Stomach (tissue), 4 donors: ENCODE measurements at regions not wholly inside any gene's neighbourhood (a gene's known extent, or its start where the extent isn't known, plus 50 kb on each side); places are given as distances from the start of the nearest gene placed in this dataset.

Source experiments
- EP300 ChIP-seq: sonication (generic); formaldehyde crosslinking; IDR thresholded peaks from one replicate; pipeline ENCODE4 v1.6.1; 2017; ENCODE audit warnings: antibody characterized with exemption
- POLR2A ChIP-seq, 4 donors: fragments of 450-650 bp; IDR thresholded peaks; one replicate each; pipeline ENCODE4 v1.6.1; 2016; ENCODE audit warnings: antibody characterized with exemption in 4 of 4, control low read depth in 2 of 4, mild to moderate bottlenecking in 1 of 4, moderate library complexity in 1 of 4
- TF ChIP-seq, protein P1 (sequence below), 7 experiments: fragments of 450-650 bp in 4 of 7; fragments of 200-600 bp in 3 of 7; sonication (generic) in 3 of 7; IDR thresholded peaks; one replicate each; pipeline ENCODE4 v1.5.1; 2016 to 2019; ENCODE audit warnings: antibody characterized with exemption in 7 of 7, control low read depth in 2 of 7, mild to moderate bottlenecking in 1 of 7

DNA sequence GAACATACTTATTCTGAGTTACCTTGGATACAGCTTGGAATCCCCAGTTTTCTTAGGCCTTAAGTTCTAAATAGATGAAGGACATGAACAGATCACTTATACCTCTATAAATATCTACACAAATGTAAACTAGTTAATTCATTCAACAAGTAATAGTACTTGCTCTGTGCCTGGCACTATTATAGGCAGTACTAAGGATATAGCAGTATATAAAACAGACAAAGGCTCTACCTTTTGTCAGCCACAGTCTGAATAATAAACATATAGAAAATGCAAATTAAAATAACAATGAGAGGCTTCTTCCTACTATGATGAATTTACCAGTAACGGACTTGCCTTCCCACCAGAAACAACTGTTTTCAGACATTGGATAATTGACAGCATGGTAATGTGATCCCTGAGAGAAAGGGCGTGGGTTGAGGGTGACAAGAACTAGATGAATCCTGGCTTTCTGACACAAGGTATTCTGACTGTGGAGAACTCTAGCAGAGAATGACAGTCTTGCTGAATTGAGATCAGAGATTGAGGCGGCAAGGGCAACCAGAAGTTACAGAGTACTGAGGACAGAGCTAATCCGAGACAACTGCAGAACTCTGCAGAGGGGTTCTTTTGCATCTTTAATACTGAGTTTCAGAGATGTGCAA, 170.5 kb downstream of the TANC2 start:
- TF ChIP-seq, protein P1, sequence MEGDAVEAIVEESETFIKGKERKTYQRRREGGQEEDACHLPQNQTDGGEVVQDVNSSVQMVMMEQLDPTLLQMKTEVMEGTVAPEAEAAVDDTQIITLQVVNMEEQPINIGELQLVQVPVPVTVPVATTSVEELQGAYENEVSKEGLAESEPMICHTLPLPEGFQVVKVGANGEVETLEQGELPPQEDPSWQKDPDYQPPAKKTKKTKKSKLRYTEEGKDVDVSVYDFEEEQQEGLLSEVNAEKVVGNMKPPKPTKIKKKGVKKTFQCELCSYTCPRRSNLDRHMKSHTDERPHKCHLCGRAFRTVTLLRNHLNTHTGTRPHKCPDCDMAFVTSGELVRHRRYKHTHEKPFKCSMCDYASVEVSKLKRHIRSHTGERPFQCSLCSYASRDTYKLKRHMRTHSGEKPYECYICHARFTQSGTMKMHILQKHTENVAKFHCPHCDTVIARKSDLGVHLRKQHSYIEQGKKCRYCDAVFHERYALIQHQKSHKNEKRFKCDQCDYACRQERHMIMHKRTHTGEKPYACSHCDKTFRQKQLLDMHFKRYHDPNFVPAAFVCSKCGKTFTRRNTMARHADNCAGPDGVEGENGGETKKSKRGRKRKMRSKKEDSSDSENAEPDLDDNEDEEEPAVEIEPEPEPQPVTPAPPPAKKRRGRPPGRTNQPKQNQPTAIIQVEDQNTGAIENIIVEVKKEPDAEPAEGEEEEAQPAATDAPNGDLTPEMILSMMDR (IDR thresholded peaks at IDR 0.05): no peak
- TF ChIP-seq POLR2A (IDR thresholded peaks at IDR 0.05) (no peak), EP300 (no peak)
